ENCODE measurements at regions not wholly inside any gene's neighbourhood (a gene's known extent, or its start where the extent isn't known, plus 50 kb on each side); places are given as distances from the start of the nearest gene placed in this dataset.

- TF ChIP-seq CTCF (optimal IDR thresholded peaks at IDR 0.05 in 1 of 3, IDR thresholded peaks at IDR 0.05 in 1 of 3, conservative IDR thresholded peaks at IDR 0.05 in 1 of 3; ENCODE audit: extremely low read depth in 1 of 3, insufficient read depth in 2 of 3, low read length in 3 of 3) (no peak), EZH2 (IDR thresholded peaks at IDR 0.05; ENCODE audit: low read length) (no peak)
- no peak for DNase-seq (ENCODE audit: low read depth, low spot score)
- Histone ChIP-seq H2AFZ (ENCODE audit: control insufficient read depth, low read length) (no peak overlapping the region), H3K4me1 (ENCODE audit: control insufficient read depth, extremely low read depth, insufficient read depth, low read length) (no peaks in the 10 kb centered on the region), H3K9me3 (ENCODE audit: control insufficient read depth, low read depth, low read length) (no peaks in the 10 kb centered on the region), H3K27ac (ENCODE audit: control insufficient read depth, insufficient read depth, low read length) (no peak overlapping the region), H3K9me1 (ENCODE audit: control insufficient read depth, extremely low read depth, insufficient read depth, low read length) (no peaks in the 10 kb centered on the region), H3K36me3 (ENCODE audit: control insufficient read depth in 2 of 2, extremely low read depth in 1 of 2, insufficient read depth in 2 of 2, low read length in 2 of 2) (no peaks in the 10 kb centered on the region), H4K20me1 (ENCODE audit: control insufficient read depth, extremely low read depth, insufficient read depth, low read length) (no peaks in the 10 kb centered on the region), H3K27me3 (ENCODE audit: control insufficient read depth, extremely low read depth, insufficient read depth, low read length) (no peaks in the 10 kb centered on the region), H3K79me2 (ENCODE audit: control insufficient read depth, insufficient read depth, low read length) (no peaks in the 10 kb centered on the region), H3K4me2 (ENCODE audit: control insufficient read depth, extremely low read depth, insufficient read depth, low read depth, low read length) (no peak overlapping the region), H3K9ac (ENCODE audit: control insufficient read depth, extremely low read depth, insufficient read depth, low read length) (no peak overlapping the region), H3K4me3 (ENCODE audit: control insufficient read depth in 2 of 3, extremely low read depth in 1 of 3, insufficient read depth in 2 of 3, low read depth in 1 of 3, low read length in 3 of 3) (no peak overlapping the region)
- FAIRE-seq: no peak
- dilution Hi-C loops (cut with MboI; ENCODE audit: extremely low pct_ligation_motif_present, low sequenced_read_pairs): no loop called here
Measured at GRCh38 chr3:25901796-25902195, 111.9 kb downstream of the OXSM start.

- no peaks in the 10 kb centered on the region for H3K27me3 ChIP-seq (ENCODE audit: control insufficient read depth, extremely low read depth, insufficient read depth, low read length)
- H4K20me1 ChIP-seq (ENCODE audit: control insufficient read depth, extremely low read depth, insufficient read depth, low read length): no peaks in the 10 kb centered on the region
- H3K4me1 ChIP-seq (ENCODE audit: control insufficient read depth, extremely low read depth, insufficient read depth, low read length): no peaks in the 10 kb centered on the region
- no peak overlapping the region for H3K27ac ChIP-seq (ENCODE audit: control insufficient read depth, insufficient read depth, low read length)
- H3K4me2 ChIP-seq (ENCODE audit: control insufficient read depth, extremely low read depth, insufficient read depth, low read depth, low read length): no peak overlapping the region
- FAIRE-seq: no peak
- no peaks in the 10 kb centered on the region for H3K9me3 ChIP-seq (ENCODE audit: control insufficient read depth, low read depth, low read length)
- DNase-seq (ENCODE audit: low read depth, low spot score): no peak
- H3K36me3 ChIP-seq (ENCODE audit: control insufficient read depth in 2 of 2, extremely low read depth in 1 of 2, insufficient read depth in 2 of 2, low read length in 2 of 2): no peaks in the 10 kb centered on the region
- H2AFZ ChIP-seq (ENCODE audit: control insufficient read depth, low read length): no peak overlapping the region
- no peak overlapping the region for H3K9ac ChIP-seq (ENCODE audit: control insufficient read depth, extremely low read depth, insufficient read depth, low read length)
- no peaks in the 10 kb centered on the region for H3K79me2 ChIP-seq (ENCODE audit: control insufficient read depth, insufficient read depth, low read length)
- no peak overlapping the region for H3K4me3 ChIP-seq (ENCODE audit: control insufficient read depth in 2 of 3, extremely low read depth in 1 of 3, insufficient read depth in 2 of 3, low read depth in 1 of 3, low read length in 3 of 3)
- TF ChIP-seq EZH2 (IDR thresholded peaks at IDR 0.05; ENCODE audit: low read length): no peak
- TF ChIP-seq CTCF (optimal IDR thresholded peaks at IDR 0.05 in 1 of 3, IDR thresholded peaks at IDR 0.05 in 1 of 3, conservative IDR thresholded peaks at IDR 0.05 in 1 of 3; ENCODE audit: extremely low read depth in 1 of 3, insufficient read depth in 2 of 3, low read length in 3 of 3): no peak
- H3K9me1 ChIP-seq (ENCODE audit: control insufficient read depth, extremely low read depth, insufficient read depth, low read length): no peaks in the 10 kb centered on the region
- dilution Hi-C loops (cut with MboI; ENCODE audit: extremely low pct_ligation_motif_present, low sequenced_read_pairs): no loop called here
Measured at GRCh38 chr3:25902586-25902985, 112.7 kb downstream of the OXSM start.

All from keratinocyte (primary cell).